Uterus (tissue), 2 donors: ENCODE measurements at regions not wholly inside any gene's neighbourhood (a gene's known extent, or its start where the extent isn't known, plus 50 kb on each side); places are given as distances from the start of the nearest gene placed in this dataset.

Source experiments
- POLR2A ChIP-seq, 2 donors: fragments of 450-650 bp; IDR thresholded peaks; one replicate each; pipeline ENCODE4 v1.6.1; 2016; ENCODE audit warnings: antibody characterized with exemption in 2 of 2, mild to moderate bottlenecking in 1 of 2, moderate library complexity in 1 of 2
- TF ChIP-seq, protein P1 (sequence below), 4 experiments: fragments of 200-600 bp in 2 of 4; fragments of 450-650 bp in 2 of 4; sonication (generic) in 2 of 4; IDR thresholded peaks; one replicate each; pipeline ENCODE4 v1.5.1; 2016 to 2019; ENCODE audit warnings: antibody characterized with exemption in 4 of 4, mild to moderate bottlenecking in 2 of 4, moderate library complexity in 1 of 4

- TF ChIP-seq, protein P1, sequence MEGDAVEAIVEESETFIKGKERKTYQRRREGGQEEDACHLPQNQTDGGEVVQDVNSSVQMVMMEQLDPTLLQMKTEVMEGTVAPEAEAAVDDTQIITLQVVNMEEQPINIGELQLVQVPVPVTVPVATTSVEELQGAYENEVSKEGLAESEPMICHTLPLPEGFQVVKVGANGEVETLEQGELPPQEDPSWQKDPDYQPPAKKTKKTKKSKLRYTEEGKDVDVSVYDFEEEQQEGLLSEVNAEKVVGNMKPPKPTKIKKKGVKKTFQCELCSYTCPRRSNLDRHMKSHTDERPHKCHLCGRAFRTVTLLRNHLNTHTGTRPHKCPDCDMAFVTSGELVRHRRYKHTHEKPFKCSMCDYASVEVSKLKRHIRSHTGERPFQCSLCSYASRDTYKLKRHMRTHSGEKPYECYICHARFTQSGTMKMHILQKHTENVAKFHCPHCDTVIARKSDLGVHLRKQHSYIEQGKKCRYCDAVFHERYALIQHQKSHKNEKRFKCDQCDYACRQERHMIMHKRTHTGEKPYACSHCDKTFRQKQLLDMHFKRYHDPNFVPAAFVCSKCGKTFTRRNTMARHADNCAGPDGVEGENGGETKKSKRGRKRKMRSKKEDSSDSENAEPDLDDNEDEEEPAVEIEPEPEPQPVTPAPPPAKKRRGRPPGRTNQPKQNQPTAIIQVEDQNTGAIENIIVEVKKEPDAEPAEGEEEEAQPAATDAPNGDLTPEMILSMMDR (IDR thresholded peaks at IDR 0.05) = no peak
- TF ChIP-seq POLR2A (IDR thresholded peaks at IDR 0.05) = no peak
These were observed 86.4 kb downstream of the MRM1 start for GRCh38 chr17:36687736-36688135.
